GM21786 (cell line): ENCODE measurements at regions not wholly inside any gene's neighbourhood (a gene's known extent, or its start where the extent isn't known, plus 50 kb on each side); places are given as distances from the start of the nearest gene placed in this dataset.
"Not testable (repeated sequence)": the region's sequence is repeated elsewhere in the genome, so short reads cannot be mapped to it uniquely, and the experiment has no call there.

Experiments
- ATAC-seq: cut with Tn5 transposase; IDR thresholded peaks from one replicate; pipeline ENCODE4 v1.9.1; 2021; ENCODE audit not compliant: unreplicated experiment

DNA sequence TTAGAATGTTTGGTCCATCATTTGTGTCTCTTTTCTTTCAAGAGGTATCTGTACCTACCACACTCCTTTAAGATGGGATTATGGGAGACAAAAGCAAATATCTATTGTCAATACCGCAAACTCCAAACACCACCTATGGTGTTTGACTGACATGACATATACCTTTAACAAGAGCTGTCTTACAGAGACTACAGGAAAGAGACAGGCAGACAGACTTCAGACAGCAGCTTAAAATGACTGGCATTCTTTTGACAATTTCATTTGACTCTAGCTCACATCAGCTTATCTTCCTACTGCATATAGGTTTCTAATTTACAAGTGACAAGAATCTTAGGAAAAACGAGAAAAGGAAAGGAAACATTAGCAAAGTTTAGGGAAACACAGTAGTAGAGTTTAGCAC lies 256.0 kb upstream of the TFAP2D start:
- no peak for ATAC-seq

DNA sequence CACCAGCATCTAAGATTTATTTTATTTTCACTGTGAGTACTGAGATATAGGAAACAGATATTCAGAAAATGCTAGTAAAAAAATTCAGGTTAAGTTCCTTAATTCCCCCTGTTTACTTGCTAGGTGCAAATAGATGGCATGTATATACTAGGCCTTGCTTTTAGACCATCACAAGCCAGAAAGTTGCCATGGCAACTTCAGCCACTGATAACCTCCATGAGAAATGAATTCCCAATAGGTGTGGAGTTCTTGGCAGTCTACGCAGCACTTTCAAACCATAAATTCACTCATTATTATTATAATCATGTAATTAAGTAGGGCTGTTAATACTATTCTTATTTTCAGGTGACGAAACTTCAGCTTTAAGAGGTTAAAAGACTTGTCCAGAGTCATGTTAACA lies 251.6 kb upstream of the TFAP2D start:
- ATAC-seq = no peak

DNA sequence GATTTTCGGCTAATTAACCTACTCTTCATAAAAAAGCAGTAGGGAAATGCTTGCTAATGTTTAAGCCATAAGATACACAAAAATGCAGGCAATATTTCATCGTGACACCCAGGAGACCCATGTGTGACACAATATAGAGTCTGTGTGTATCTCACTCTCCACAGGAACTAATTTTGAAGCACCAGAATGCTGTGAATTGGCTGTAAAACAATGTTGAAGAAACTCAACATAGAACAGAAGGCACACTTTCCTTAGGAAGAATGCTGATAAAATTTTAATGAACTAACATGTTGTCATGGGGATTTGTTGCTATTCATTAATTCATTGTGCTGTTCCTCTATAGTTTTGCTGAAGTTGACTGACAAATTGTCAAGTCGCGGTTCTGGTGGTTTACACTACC lies 249.4 kb upstream of the TFAP2D start:
- ATAC-seq = no peak

DNA sequence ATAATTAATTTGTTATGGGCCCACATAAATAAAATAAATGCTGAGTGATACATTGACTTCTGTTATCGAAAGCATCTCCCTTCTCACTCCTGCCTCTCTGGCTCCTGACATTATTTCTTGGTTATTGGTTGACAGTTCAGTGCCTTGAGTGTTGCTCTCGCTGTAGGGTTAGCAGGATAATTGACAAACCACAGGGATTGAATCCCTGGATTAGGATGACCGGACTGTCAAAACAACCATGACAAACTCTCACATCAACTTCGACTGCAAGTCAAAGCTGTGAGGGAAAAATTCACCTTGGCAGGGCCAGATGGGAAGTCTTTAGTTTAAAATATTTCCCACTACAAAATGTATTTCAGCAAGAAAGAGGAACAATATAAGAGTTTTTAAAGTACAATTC lies 245.4 kb upstream of the TFAP2D start:
- no peak for ATAC-seq

DNA sequence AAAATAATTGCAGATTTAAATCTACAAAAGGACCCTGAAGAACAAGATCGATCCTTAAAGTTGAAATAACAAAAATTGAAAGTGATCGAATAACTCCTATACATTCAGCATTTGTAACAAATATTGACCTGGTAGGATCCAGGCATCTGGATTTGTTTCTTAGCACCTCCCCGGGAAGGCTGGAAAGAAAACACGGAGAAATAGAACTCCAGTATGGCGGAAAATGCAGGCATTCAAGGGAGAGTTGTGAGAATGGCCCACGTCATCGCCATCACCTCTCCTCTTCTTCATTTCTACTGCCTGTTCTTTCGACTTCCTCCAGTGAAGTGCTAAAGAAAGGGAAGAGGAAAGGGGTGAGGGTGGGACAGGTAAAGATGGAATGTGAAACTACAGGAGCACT lies 242.3 kb upstream of the TFAP2D start:
- no peak for ATAC-seq

DNA sequence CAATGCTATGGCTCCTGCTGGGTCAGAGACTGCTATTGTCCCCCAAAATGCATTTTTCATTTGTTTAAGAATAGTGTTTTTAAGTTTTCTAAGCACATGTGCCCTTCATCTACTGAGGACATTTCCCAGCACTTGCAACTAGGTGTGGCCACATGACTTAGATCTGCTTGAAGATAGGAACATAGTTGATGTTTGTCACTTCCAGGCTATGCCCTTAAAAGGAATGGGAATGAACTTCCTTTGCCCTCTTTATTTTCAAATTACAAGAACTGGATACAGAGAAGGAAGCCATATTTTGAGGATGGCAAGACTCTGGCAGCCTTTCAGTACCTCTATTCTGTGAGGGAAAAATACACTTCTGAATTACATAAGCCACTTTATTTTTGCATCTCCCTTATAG lies 203.0 kb upstream of the TFAP2D start:
- no peak for ATAC-seq

DNA sequence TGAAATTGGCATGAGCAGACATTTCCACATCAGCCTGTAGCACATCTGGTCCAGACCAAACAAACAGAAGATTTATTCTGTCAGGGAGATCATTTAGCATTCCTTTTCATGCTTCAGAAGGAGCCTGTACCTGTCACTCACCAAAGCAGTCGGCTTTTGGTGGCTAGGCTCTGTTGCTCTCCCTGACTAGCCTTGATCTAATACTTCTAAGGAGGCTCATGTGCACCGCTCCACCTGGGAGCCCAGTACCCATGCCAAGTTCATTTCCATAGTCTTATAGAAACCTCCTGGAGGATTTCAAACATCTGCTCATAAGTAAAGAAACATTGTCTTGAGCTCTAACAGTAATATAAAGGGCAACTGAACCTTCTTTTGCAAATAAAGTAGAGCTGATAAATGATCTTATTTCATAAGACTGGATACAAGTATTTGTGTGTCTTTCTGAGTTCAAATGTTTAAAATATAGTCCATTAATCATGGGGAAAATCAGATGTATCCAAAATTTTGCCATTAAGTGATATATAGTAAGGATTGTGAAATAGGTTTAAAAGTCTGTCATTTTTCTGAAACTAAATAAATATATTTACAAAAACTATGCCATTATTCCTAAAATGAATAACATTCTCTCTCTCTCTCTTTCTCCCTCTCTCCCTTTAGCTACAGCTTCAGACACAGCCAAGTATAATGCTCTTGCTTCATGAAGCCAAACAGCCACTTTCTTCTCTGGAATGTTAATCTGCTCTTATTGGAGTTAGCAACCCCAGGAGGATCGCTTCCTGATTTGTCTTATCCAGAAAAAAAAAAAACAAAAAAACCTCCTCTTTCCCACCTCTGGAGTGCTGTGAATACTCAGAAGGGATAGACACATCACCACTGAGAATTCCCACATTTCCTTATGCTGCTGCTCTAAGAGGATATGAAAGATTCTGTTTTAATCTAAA lies 192.7 kb upstream of the TFAP2D start:
- ATAC-seq = no peak

DNA sequence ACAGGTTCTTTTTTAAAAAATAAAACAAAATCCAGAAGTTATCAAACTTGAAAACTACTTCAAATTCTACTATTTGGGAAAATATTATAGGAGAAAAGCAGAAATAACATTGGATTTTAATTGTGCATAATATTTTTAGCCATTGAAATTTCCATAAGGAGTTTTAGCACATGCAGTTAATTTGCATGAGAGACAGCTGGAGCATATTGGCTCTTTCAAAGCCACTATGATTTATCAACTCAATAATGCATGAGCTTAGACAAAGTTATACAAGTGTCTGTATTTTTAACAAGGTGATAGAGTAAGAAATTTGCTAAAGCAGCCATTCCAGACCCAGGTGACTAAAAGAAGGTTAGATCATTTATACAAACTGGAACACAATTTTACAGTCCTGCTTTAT lies 189.0 kb upstream of the TFAP2D start:
- ATAC-seq = no peak

DNA sequence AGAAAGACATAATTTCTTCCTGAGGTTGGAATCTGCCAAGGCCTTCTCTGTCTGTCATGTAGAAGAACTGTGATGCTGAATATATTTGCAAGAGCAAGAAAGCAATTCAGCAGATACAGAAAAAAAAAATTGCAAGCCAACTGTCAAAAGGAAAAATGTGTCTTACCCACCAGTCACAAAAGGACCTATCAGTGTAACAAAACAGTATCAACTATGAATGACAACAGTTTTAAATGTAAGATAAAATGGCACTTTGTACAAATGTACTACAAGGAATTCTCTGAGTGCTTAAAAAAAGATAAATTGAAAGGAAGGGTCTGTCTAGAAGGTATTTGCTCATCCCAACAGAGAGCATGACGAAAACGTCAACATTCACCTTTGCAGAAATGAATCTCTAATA lies 185.3 kb upstream of the TFAP2D start:
- no peak for ATAC-seq

DNA sequence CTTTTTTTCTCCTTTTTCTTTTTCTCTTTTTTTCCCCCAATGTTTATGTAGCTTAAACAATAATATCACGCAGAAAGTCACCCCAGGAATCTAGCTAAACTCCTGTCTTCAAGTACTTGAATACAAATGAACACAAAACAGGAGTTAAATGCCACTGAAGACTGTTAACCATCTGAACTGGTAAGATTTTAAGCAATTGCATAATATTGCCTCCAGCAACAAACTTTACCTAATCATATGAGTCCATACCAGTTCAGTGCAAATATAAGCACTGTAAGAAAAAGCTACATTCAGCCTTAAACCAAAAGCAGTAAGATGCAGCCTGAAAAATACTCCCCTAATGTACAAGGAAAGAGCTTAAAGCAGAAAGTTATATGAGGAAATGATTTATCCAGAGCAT lies 173.9 kb upstream of the TFAP2D start:
- no peak for ATAC-seq

DNA sequence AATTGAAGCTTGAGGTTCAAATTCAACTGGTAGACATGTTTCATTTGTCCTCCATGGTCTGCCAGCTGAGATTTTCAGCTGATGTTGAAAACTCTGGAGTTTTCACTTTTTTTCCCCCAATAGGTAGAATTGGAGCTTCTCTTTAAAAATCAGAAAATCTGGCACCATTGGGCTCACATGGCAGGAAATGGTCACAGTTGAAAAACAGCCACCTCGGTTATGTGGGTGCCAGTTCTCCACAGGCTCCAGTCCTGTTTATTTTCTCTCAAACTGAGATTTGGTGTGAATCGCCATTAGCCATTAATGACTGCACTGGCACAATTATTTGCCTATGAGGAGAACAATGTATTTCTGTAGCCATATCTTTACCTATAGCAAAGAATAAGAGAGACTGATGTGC lies 171.4 kb upstream of the TFAP2D start:
- ATAC-seq = no peak

DNA sequence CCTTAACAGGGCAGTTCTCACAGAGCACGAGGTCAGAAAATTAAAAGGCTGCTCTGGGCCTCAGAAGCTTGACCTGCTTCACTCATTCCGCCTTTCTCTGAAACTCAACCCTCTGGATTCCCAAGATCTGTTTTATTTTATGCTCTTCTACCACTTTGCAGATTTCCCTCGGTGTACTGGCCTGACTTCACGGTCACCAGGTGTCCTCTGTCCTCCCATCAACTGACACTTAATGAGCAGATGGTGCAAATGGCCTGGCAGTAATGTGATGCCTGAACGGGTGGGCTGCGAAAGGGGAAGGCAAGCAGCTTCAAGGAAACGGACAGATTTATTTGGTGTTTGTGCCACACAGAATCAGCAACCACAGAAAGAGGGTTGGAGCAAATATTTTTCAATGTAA lies 169.7 kb upstream of the TFAP2D start:
- no peak for ATAC-seq

DNA sequence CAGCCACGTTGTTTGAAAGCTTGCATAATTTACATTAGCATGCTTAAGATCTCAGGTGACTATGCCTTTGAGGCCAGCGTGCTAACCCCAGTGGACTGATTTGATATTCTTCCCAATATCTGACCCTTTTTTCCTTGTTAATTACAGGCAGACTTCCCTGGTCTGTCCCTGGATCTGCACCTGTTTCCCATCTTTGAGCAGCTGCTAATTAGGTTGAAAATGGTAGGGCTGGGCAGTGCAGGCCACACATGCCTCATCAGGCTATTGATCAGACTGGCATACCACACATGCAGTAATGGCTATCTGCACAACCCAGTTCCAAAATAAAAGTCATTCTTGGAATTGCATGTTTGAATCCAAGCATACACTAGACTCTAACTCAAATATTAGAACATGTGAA lies 164.3 kb upstream of the TFAP2D start:
- ATAC-seq = no peak

DNA sequence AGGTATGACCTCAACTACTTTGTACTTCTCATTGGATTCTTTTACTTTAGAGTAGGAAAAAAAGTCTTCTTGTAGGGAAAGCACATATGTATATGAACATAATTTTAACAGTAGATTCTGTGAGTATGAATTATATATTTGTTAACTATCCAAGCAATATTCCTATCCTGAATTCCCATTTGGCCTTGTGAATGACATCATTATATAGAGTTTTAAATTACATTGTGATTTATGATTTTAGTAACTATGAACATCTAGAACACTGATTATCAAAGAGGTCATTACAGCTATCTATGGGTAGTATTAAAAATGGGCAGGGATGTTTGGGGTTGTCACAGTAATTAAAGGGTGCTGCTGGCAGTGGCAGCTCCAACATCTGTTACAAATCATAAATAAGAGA lies 163.9 kb upstream of the TFAP2D start:
- ATAC-seq = no peak

DNA sequence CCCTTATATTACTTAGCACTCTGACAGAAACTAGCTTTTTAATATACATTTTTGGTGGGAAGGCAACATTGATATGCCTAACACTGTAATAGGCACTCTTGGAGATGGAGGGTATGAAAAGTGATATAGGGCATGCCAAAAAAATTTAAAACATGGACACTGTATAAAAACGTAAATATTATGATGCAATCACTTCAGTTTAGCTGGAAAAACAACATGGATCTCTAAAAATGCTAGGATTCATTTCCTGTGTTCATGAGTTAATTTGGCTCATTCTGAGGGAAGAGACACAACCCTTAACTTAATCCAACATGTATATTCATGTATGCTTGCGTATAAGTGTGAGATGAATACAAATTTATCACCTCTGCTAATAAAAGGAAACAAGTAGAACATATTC lies 157.3 kb upstream of the TFAP2D start:
- ATAC-seq = no peak

DNA sequence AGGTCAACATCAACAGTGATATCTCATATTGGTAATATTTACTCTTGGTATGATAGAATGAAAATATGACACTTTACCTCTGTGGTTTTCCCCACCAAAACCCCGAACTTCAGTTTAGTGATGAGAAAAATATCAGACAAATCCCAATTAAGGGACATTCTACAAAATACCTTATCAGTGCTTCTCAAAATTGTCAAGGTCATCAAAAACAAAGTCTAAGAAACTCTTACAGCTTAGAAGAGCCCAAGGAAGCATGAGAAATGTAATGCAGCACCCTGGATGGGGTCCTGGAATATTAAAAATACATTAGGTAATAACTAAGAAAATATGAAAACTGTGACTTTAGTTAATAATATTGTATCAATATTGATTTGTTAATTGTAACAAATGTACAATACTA lies 148.3 kb upstream of the TFAP2D start:
- ATAC-seq = no peak

DNA sequence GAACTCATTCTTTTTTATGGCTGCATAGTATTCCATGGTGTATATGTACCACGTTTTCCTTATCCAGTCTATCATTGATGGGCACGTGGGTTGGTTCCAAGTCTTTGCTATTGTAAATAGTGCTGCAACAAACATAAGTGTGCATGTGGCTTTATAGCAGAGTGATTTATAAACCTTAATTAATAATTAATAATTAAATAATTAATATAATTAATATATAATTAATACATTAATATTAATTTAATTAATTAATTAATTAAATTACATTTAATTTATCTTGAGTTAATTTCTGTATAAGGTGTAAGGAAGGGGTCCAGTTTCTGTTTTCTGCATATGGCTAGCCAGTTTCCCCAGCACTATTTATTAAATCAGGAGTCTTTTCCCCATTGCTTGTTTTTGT lies 142.1 kb upstream of the TFAP2D start:
- not testable (repeated sequence) for ATAC-seq

DNA sequence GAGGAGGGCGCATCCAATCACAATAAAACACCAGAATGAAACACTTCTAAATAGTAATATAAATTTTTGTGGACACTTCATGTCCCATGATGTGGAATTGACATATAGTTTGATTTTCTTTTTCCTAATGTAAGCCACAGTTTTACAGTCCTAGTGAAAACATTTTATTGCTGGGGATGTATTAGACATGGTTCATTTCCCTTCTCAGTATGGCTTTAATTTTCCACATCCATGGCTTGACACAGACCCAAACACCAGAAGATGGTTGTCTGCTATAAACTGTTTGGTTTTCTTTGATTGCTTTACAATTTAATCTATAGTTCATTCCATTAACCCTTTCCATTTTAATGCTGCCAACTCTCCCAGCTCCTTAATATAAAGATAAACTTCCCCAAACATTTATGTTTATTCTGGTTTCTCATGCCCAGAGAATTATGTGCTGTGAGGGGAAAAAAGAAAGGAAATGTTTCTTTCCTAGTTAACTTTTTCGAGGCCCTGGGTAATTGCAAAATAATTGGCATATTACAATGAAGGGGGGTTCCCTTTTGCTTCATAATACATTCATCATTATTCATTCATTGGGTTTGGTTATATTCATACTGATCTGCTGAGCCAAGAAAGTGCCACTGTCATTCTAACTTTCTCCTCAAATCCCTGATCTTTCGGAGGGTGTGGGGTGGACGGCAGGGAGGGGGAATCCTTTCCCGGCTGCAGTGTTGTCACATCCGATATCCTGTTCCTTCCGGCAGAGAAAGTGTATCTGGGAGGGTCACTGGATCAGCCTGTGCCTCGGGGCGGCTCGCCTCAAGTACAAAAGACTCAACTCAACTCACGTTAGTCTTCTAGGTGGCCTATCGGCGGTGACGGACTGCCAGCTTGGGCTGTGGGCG lies 127.6 kb upstream of the TFAP2D start:
- ATAC-seq = no peak

DNA sequence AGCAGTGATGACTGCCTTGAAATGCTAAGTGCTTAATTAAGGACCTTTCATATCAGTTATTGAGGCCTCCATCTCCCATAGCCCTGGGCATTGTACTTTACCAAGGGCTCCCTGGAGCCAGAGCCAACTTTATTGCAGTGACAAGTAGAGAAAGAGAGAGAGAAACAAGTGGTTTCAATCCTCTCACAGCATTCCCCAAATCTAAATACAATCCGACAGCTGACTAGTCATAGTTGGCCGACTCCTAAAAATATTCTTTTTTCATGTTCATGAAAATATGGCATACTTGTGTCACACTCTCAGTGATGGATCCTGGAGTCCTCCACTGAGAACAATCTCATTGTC lies 127.0 kb upstream of the TFAP2D start:
- no peak for ATAC-seq

DNA sequence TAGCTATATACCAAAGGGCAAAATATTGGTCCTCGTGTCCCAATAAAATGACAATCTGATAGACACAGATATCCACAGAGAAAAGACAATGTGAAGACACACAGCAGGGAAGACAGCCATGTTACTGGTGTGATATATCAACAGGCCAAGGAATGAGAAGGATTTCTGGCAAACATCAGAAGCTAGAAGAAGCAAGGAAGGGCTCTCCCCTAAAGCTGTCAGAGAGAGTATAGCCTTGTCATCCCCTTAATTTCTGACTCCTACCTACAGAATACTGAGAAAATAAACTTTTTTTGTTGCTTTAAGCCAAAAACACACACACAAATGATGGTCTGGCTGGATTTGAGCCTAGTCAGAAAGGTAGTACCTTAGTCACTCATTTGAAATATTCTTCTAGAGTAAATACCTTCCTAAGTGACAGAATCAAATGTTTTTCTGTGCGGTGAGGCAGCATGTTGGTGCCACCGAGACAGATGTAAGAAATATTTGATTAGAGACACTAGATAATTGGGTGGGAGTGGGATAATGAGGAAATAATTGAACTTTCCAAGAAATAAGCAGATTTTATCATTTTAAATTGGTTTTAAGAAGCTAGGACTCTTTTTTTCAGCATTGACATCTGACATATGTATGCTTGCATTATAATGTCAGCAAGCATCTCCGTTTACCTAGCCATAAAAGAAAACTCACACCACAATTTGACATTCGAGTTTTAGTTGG lies 123.4 kb upstream of the TFAP2D start:
- no peak for ATAC-seq

DNA sequence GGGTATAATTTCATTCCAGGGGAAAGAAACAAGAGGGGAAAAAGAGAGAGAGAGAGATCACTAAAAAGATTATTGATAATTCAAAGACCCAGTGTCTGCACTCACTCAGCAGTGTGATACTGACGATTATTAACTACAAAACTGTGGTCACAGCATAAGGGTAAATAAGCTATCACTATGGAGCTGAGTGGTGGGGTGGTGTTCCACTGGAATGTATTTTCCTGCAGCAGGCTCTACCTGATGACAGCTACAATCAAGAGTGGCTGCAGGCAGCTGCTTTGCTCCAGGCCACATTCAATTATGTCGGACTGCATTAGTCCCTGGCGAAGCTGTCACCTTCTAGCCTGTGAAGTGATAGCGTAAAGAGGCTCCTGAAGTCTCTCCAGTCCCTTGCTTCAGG lies 122.2 kb upstream of the TFAP2D start:
- ATAC-seq = no peak

DNA sequence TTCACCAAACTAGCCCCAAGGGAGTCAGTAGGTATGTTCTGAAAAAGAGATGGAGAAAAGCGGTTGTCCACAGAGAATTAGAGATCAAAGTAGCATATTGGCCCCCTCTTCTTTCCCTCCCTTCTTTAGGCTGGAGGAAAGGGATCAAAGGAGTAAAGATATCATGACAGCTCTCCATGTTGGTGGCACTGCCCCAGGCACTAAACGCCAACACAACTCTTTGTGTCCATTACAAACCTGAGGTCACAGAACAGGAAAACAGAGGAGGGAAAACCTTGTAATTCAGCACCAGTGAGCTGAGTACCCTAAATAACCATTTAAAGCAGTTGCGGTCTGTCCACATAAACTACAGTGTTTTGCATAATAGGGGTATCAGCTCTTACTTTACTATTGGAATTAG lies 113.0 kb upstream of the TFAP2D start:
- ATAC-seq = no peak
